A549 (cell line): ENCODE measurements at regions not wholly inside any gene's neighbourhood (a gene's known extent, or its start where the extent isn't known, plus 50 kb on each side); places are given as distances from the start of the nearest gene placed in this dataset.

Source experiments
- CTCF ChIP-seq: fragments of >200 bp; sonication (Bioruptor Twin); formaldehyde crosslinking; IDR thresholded peaks from 3 replicates; pipeline ENCODE4 v1.5.1; 2016
- EP300 ChIP-seq, 2 experiments: fragments of >200 bp; sonication (Bioruptor Twin); formaldehyde crosslinking; IDR thresholded peaks; 2 replicates in 1 of 2; 3 replicates in 1 of 2; pipeline ENCODE4 v1.6.1; 2016 to 2017
- ESRRA ChIP-seq: fragments of 150-350 bp; IDR thresholded peaks from 2 replicates; pipeline ENCODE4 v1.6.1; 2014; ENCODE audit warnings: mild to moderate bottlenecking, low read length, borderline replicate concordance
- FOSL2 ChIP-seq, 2 experiments: fragments of 450-650 bp in 1 of 2; fragments of >200 bp in 1 of 2; sonication (Bioruptor Twin) in 1 of 2; formaldehyde crosslinking; IDR thresholded peaks; 2 replicates each; pipeline versions ENCODE4 v1.5.0 to v1.6.1; 2016 to 2020; ENCODE audit warnings: mild to moderate bottlenecking in 1 of 2, moderate library complexity in 1 of 2
- MAFK ChIP-seq: fragments of 450-650 bp; IDR thresholded peaks from 2 replicates; pipeline ENCODE4 v1.6.1; 2014; ENCODE audit not compliant: partially characterized antibody
- NFE2L2 ChIP-seq: fragments of 150-350 bp; conservative IDR thresholded peaks from 2 replicates; pipeline ENCODE4 v1.6.1; 2014; ENCODE audit warnings: low read length
- POLR2A ChIP-seq: IDR thresholded peaks from 2 replicates; pipeline ENCODE4 v1.6.1; 2012; ENCODE audit warnings: mild to moderate bottlenecking, low read length
- RAD21 ChIP-seq, 2 experiments: fragments of >200 bp in 1 of 2; sonication (Bioruptor Twin) in 1 of 2; formaldehyde crosslinking in 1 of 2; IDR thresholded peaks in 1 of 2; conservative IDR thresholded peaks in 1 of 2; 2 replicates in 1 of 2; 3 replicates in 1 of 2; pipeline ENCODE4 v1.6.1; 2012 to 2018; ENCODE audit warnings: inconsistent platforms in 1 of 2
- RCOR1 ChIP-seq: fragments of 150-350 bp; IDR thresholded peaks from 2 replicates; pipeline ENCODE4 v1.6.1; 2014; ENCODE audit warnings: antibody characterized with exemption, low read length, low read depth
- RFX5 ChIP-seq: fragments of 450-650 bp; IDR thresholded peaks from 2 replicates; pipeline ENCODE4 v1.7.1; 2014; ENCODE audit warnings: antibody characterized with exemption, mild to moderate bottlenecking, moderate library complexity
- ZC3H11A ChIP-seq: fragments of 450-650 bp; IDR thresholded peaks from 2 replicates; pipeline ENCODE4 v1.6.1; 2014; ENCODE audit warnings: antibody characterized with exemption, mild to moderate bottlenecking
- ZFP36 ChIP-seq: fragments of 450-650 bp; IDR thresholded peaks from 2 replicates; pipeline ENCODE4 v1.6.1; 2014; ENCODE audit warnings: borderline replicate concordance; ENCODE audit not compliant: partially characterized antibody
- TF ChIP-seq, protein P1 (sequence below): fragments of 150-350 bp; IDR thresholded peaks from 2 replicates; pipeline ENCODE4 v1.6.1; 2014; ENCODE audit warnings: low read depth, mild to moderate bottlenecking, low read length
- TF ChIP-seq, protein P2 (sequence below): fragments of 250-450 bp; sonication (Bioruptor Pico); IDR thresholded peaks from 2 replicates; pipeline ENCODE4 v1.5.0; 2021; ENCODE audit warnings: mild to moderate bottlenecking, moderate library complexity, borderline replicate concordance

DNA sequence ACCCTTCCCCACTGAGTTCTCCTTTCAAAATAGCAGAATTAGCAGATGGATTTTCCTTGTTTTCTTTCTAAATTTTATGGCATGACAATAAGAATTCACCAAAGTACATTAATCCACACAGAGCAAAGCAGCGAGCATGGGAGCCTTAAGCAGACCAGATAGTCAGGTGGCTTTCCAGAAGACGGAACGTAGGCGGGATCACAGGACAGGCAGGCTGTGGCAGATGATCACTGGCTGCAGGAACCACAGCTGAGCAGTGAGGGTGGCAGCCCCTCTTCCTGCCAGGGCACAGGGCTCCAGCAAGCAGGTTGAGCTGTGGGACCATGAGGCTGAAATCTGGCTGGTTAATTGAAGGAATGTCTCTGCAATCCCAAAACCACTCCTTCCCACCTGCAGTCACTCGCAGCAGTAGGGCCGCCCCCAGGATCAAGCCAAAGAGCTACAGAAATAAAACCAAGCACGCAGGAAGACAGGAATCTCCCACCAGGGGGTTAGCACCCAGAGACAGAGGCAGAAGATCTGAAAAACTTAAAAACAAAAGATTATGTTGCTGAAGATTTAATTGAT, 259.9 kb downstream of the EIPR1 start:
- no peak for TF ChIP-seq POLR2A
- TF ChIP-seq, protein P1, sequence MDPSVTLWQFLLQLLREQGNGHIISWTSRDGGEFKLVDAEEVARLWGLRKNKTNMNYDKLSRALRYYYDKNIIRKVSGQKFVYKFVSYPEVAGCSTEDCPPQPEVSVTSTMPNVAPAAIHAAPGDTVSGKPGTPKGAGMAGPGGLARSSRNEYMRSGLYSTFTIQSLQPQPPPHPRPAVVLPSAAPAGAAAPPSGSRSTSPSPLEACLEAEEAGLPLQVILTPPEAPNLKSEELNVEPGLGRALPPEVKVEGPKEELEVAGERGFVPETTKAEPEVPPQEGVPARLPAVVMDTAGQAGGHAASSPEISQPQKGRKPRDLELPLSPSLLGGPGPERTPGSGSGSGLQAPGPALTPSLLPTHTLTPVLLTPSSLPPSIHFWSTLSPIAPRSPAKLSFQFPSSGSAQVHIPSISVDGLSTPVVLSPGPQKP: no peak
- no peak for TF ChIP-seq ESRRA
- no peak for TF ChIP-seq RAD21 (conservative IDR thresholded peaks at IDR 0.05 in 1 of 2, IDR thresholded peaks at IDR 0.05 in 1 of 2)
- TF ChIP-seq CTCF: no peak
- TF ChIP-seq ZC3H11A: no peak
- no peak for TF ChIP-seq EP300 (IDR thresholded peaks at IDR 0.05)
- no peak for TF ChIP-seq FOSL2 (IDR thresholded peaks at IDR 0.05)
- TF ChIP-seq FOSL2 (CRISPR knock-in tag; IDR thresholded peaks at IDR 0.05): no peak
- no peak for TF ChIP-seq RCOR1
- TF ChIP-seq MAFK: no peak
- TF ChIP-seq RFX5: no peak
- TF ChIP-seq NFE2L2: no peak
- TF ChIP-seq, protein P2, sequence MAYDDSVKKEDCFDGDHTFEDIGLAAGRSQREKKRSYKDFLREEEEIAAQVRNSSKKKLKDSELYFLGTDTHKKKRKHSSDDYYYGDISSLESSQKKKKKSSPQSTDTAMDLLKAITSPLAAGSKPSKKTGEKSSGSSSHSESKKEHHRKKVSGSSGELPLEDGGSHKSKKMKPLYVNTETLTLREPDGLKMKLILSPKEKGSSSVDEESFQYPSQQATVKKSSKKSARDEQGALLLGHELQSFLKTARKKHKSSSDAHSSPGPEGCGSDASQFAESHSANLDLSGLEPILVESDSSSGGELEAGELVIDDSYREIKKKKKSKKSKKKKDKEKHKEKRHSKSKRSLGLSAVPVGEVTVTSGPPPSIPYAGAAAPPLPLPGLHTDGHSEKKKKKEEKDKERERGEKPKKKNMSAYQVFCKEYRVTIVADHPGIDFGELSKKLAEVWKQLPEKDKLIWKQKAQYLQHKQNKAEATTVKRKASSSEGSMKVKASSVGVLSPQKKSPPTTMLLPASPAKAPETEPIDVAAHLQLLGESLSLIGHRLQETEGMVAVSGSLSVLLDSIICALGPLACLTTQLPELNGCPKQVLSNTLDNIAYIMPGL (CRISPR knock-in tag): no peak
- TF ChIP-seq ZFP36: no peak
